Activated CD4-positive, alpha-beta T cell treated with anti-CD3 and anti-CD28 coated beads, Interleukin-2, amount 10 ng/mL, durations not matched to agents 24 days and 14 days (primary cell): ENCODE measurements at regions not wholly inside any gene's neighbourhood (a gene's known extent, or its start where the extent isn't known, plus 50 kb on each side); places are given as distances from the start of the nearest gene placed in this dataset.

Experiments
- DNase-seq: peaks from one replicate; pipeline ENCODE4 v3.0.0; 2022
- H3K27ac Mint-ChIP-seq: one replicate; pipeline ENCODE4 v1.8.0; 2022; ENCODE audit warnings: mild to moderate bottlenecking, mixed read lengths
- H3K27me3 Mint-ChIP-seq: one replicate; pipeline ENCODE4 v1.8.0; 2022; ENCODE audit warnings: mixed read lengths
- H3K36me3 Mint-ChIP-seq: one replicate; pipeline ENCODE4 v1.8.0; 2022; ENCODE audit warnings: low read depth, mild to moderate bottlenecking, mixed read lengths
- H3K4me1 Mint-ChIP-seq: one replicate; pipeline ENCODE4 v1.8.0; 2021; ENCODE audit warnings: mixed read lengths
- H3K4me3 Mint-ChIP-seq: one replicate; pipeline ENCODE4 v1.8.0; 2022; ENCODE audit warnings: mild to moderate bottlenecking, moderate library complexity, mixed read lengths
- H3K9me3 Mint-ChIP-seq: one replicate; pipeline ENCODE4 v1.8.0; 2021; ENCODE audit warnings: mixed read lengths
- intact Hi-C: fragments of 100-400 bp; cut with micrococcal nuclease; formaldehyde crosslinking; loops from one replicate; pipeline ENCODE4 v1.15.1; 2023

DNA sequence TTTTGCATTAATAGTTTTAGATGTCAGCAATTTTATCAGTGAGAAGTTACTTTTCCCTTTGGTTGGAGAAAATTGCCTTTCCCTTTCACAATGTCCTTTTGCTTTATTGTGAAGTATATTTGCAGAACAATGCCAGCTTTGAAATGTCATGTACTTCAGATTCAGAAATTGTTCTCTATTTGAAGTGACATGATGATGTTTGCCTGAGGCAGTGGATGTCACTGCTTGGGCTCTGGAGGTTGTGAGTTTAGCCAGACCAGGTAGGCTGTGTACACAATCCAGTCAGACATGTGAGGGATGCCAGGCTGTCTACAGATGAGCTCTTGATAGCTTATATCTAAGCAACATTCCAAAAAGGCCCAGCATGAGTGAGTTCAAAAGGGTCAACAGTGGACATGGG lies 451.9 kb upstream of the FBXO33 start:
- H3K4me1 Mint-ChIP-seq, result no peaks in the 10 kb centered on the region
- H3K27me3 Mint-ChIP-seq, result no peaks in the 10 kb centered on the region
- no peaks in the 10 kb centered on the region for H3K9me3 Mint-ChIP-seq
- H3K27ac Mint-ChIP-seq, result no peak overlapping the region
- intact Hi-C loops, result no loop called here
- no peaks in the 10 kb centered on the region for H3K36me3 Mint-ChIP-seq
- no peak overlapping the region for H3K4me3 Mint-ChIP-seq
- DNase-seq, result no peak

DNA sequence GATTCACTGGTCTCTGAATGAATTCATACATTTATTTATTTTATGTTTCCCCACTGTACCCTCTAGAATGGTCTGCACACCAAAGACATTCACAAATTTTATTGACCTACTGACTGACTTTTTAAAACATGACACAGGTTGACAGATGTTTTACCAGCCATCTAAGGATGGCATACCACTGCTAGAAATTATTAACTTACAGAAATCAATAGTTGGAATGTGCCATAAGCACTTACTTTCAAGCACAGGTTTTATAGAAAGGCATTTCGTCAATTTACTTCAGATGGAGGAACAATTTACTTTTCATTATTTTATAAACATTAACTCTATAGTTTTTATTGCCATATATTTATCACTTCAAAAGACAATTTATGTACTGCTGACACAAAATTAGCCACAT lies 448.7 kb upstream of the FBXO33 start:
- no peaks in the 10 kb centered on the region for H3K36me3 Mint-ChIP-seq
- H3K4me1 Mint-ChIP-seq, result no peaks in the 10 kb centered on the region
- H3K9me3 Mint-ChIP-seq, result no peaks in the 10 kb centered on the region
- H3K4me3 Mint-ChIP-seq, result no peak overlapping the region
- no peak for DNase-seq
- intact Hi-C loops, result no loop called here
- no peaks in the 10 kb centered on the region for H3K27me3 Mint-ChIP-seq
- H3K27ac Mint-ChIP-seq, result no peak overlapping the region

DNA sequence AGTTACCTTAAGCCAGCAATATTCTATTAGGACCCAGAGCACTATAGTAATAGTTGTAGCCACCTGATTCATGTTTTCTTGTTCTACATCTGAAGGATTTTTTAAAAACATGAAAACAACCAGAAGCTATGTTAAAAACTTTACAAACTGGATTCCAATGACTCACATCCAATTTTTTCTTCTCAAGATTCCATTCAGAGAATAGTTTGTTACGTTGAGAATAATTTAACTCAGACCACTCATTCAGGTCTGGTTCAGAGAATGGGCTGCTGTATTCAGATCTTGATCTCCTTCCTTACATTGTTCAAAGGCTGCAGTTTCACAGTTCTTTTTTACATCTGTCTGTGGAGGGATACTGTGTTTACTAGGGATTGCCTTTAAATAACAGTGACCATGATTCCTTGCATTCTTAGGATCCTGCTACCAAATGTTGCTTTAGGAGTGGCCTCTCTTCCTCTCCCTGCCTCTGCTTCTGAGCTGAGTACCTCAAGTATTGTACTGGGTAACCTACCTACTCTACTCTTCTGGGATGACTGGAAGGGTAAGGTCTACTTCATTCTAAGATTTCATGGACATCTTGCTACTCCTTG lies 448.0 kb upstream of the FBXO33 start:
- H3K4me3 Mint-ChIP-seq, result no peak overlapping the region
- no peaks in the 10 kb centered on the region for H3K36me3 Mint-ChIP-seq
- no peak for DNase-seq
- H3K9me3 Mint-ChIP-seq, result peaks cover 6% of the 10 kb centered on the region
- H3K4me1 Mint-ChIP-seq, result no peaks in the 10 kb centered on the region
- intact Hi-C loops, result no loop called here
- H3K27me3 Mint-ChIP-seq, result no peaks in the 10 kb centered on the region
- no peak overlapping the region for H3K27ac Mint-ChIP-seq

DNA sequence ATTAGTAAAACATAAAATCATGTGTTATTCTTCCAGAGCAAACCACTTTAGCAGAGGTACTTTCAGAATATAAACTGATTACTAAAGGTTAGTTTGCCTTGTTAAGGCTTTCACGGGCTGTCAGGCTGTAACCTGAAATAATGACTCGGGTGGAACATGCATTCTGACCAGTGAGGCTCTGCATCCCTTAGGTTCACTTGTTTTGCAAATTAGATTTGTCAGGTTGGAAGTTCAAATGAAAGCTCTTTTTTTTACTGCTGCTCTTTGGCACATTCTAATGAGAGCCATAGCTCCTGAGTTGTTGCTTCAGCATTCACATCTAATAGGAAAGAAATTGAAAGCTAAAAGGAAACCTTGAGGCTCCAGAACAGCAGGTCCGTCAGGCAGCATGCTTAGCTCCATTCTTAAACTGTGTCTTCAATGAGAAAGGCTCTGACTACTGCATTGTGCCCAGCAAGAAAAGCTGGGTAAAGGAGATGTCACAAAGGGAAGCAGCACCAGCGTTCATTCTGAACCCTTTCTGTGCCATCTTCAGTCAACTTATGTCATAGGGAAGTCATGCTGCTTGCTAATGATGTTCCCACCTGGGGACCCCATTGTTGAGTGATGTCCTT lies 445.5 kb upstream of the FBXO33 start:
- Mint-ChIP-seq H3K4me3 (no peak overlapping the region), H3K9me3 (peaks cover 6% of the 10 kb centered on the region), H3K27ac (no peak overlapping the region), H3K27me3 (no peaks in the 10 kb centered on the region), H3K36me3 (no peaks in the 10 kb centered on the region), H3K4me1 (no peaks in the 10 kb centered on the region)
- no peak for DNase-seq
- intact Hi-C loops, result no loop called here

DNA sequence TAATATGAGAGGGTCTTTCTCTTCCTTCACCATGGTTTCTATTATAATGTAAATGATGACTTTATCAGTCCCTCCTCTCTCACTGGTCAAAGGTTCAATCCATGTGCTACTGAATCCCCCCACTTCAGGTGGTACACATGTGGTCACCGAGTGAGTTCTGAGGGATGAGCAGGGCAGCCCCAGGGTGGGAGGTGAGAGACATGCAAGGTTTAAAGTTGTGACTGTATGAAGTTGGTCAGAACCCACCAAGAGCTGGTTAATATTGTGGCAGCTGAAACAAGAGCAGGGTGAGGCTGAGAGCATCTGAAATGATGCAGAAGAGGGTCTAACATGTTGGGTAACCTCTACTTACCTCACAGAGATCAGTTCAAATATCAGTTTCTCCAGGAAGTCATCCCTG lies 444.7 kb upstream of the FBXO33 start:
- Mint-ChIP-seq H3K4me1 (no peaks in the 10 kb centered on the region), H3K27ac (no peak overlapping the region), H3K4me3 (no peak overlapping the region)

DNA sequence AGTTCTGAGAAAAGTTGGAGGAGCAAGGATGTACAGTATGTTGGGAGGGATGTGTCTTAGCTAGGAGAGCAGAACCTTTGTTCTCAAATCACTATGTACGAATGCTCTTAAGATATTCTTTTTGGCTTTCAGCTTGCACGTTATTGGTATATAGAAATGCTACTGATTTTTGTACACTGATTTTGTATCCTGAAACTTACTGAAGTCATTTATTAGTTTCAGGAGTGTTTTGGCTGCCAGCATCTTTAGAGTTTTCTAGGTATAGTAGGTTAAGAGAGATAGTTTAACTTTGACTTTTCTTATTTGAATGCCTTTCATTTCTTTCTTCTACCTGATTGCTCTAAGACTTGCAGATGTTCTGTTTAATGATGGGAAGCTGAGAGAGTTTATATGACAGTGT lies 442.8 kb upstream of the FBXO33 start:
- H3K4me3 Mint-ChIP-seq, result no peak overlapping the region
- no peaks in the 10 kb centered on the region for H3K36me3 Mint-ChIP-seq
- peaks cover 9% of the 10 kb centered on the region for H3K9me3 Mint-ChIP-seq
- no peak overlapping the region for H3K27ac Mint-ChIP-seq
- no peak for DNase-seq
- no peaks in the 10 kb centered on the region for H3K4me1 Mint-ChIP-seq
- H3K27me3 Mint-ChIP-seq, result no peaks in the 10 kb centered on the region
- intact Hi-C loops, result no loop called here

More for the DNA sequence above, 444.7 kb upstream of the FBXO33 start:
- Mint-ChIP-seq H3K27me3 (no peaks in the 10 kb centered on the region), H3K36me3 (no peaks in the 10 kb centered on the region), H3K9me3 (peaks cover 6% of the 10 kb centered on the region)
- intact Hi-C loops, result no loop called here
- DNase-seq, result no peak

DNA sequence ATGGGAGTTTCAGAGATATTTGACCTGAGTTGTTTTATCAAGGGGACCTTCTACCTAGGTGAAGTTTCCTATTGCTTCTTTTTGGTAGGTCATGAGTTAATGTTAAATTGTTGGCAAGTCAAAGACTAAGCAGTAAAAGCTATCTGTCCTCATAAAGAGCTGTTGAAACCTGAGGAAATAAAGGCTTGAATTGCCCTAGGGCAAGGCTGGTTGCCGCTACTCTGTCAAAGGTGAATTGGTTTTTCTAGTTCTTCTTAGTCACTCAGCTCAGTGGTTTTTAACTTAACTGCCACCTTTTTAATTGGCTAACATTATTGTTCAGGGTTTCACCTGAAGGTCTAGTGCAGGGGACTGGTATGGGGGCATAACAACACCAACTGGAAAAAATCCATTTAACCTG lies 441.6 kb upstream of the FBXO33 start:
- H3K9me3 Mint-ChIP-seq, result peaks cover 9% of the 10 kb centered on the region
- H3K27ac Mint-ChIP-seq, result no peak overlapping the region
- no peak for DNase-seq
- H3K4me3 Mint-ChIP-seq, result no peak overlapping the region
- H3K4me1 Mint-ChIP-seq, result no peaks in the 10 kb centered on the region
- intact Hi-C loops, result no loop called here
- H3K27me3 Mint-ChIP-seq, result no peaks in the 10 kb centered on the region
- no peaks in the 10 kb centered on the region for H3K36me3 Mint-ChIP-seq

DNA sequence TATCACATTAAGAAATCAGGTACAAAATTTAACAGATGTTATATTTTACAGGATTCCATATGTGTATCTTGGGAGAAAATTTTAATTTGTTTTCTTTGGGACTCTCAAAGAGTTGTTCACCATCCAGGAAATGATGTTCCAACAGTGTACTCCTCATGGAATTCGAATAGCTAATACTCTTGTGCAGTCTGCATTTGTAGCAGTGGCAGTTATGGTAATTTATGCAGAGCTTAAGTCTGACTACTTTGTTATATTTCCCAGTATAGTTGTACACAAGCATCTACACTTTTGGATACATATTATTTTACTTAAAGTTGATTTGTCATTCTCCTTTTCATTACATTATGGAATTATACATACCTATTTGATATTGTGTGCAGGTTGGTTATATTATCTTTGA lies 436.7 kb upstream of the FBXO33 start:
- intact Hi-C loops, result no loop called here
- H3K27me3 Mint-ChIP-seq, result no peaks in the 10 kb centered on the region
- H3K9me3 Mint-ChIP-seq, result peaks cover 3% of the 10 kb centered on the region
- no peak for DNase-seq
- H3K36me3 Mint-ChIP-seq, result no peaks in the 10 kb centered on the region
- H3K4me3 Mint-ChIP-seq, result no peak overlapping the region
- H3K4me1 Mint-ChIP-seq, result no peaks in the 10 kb centered on the region
- no peak overlapping the region for H3K27ac Mint-ChIP-seq

DNA sequence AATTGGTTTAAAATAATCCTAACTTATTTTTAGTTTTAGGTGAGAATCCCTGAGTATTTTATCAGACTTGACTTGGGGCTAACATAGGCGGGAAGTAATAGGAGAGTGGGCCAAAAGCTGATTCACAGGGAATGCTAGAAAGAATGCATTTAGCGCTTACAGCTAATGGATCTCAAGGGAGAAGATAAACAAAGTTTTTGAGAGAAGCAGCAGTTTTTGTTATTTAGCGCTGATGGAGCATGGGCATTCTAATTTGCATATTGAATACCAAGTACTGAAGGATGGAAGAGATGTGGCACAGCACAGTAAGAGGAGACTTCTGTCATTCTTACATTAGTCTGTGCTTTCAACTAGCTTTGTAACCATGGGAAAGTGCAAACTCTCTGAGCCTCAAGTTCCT lies 436.0 kb upstream of the FBXO33 start:
- H3K4me1 Mint-ChIP-seq, result no peaks in the 10 kb centered on the region
- no peaks in the 10 kb centered on the region for H3K27me3 Mint-ChIP-seq
- no peak overlapping the region for H3K4me3 Mint-ChIP-seq
- no peak for DNase-seq
- H3K36me3 Mint-ChIP-seq, result no peaks in the 10 kb centered on the region
- H3K9me3 Mint-ChIP-seq, result peaks cover 3% of the 10 kb centered on the region
- H3K27ac Mint-ChIP-seq, result no peak overlapping the region
- intact Hi-C loops, result no loop called here

DNA sequence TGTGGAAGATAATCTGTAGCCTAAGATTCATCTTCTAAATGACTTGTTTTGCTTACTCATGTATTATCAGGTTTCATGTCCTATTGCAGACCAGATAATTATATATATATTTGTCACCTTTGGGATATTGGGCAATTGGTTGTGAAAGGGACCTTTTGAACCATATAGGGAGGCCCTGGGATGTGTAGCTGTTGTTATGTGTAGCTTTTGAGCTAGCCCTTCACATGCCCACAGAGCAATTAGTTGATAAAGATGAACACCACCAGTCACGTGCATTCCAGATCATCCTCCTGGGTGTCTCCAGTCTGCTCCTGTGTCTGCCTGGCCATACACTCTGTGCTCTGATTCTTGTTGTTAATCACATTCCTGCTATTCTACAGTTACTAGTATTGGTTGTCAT lies 431.2 kb upstream of the FBXO33 start:
- intact Hi-C loops, result no loop called here
- Mint-ChIP-seq H3K4me3 (no peak overlapping the region), H3K4me1 (no peaks in the 10 kb centered on the region), H3K27ac (no peak overlapping the region), H3K27me3 (no peaks in the 10 kb centered on the region), H3K9me3 (no peaks in the 10 kb centered on the region), H3K36me3 (no peaks in the 10 kb centered on the region)
- no peak for DNase-seq

DNA sequence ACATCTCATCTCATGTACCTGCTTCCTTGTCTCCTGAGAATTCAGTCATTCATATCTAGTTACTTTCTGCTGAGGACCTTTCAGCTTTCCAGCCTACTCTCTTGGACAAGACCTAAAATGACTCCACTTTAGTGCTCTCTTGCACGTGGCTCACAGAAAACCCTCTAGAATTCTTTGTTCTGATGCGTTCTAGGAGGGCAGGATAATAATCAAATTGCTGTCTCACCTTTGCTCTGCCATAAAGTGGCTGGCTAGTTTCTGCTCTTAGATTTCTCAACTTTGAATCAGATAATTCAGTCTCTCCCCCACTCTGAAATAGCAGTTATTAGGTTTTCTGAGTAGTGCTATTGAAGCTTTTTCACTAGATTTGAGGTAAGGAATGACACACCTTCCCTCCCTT lies 429.5 kb upstream of the FBXO33 start:
- no peaks in the 10 kb centered on the region for H3K4me1 Mint-ChIP-seq
- intact Hi-C loops, result no loop called here
- H3K36me3 Mint-ChIP-seq, result no peaks in the 10 kb centered on the region

DNA sequence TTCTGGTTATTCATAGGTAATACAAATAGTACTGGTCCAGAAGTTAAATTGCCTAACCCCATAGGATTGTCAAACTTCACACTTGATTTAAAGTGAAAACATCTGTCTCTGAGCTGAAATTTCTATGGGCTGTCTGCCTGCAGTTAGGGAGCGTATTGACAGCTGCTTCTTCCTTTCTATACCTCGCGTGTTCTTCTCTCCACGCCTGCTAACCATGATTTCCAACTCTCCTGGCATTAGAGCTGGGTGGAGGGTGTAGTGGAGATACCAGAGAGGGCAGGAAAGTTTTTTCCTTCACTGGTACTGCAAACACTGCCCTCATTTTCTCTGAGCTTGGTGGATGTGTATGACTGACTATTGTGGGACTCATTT lies 429.0 kb upstream of the FBXO33 start:
- Mint-ChIP-seq H3K4me3 (no peak overlapping the region), H3K27ac (no peak overlapping the region), H3K4me1 (no peaks in the 10 kb centered on the region), H3K9me3 (no peaks in the 10 kb centered on the region), H3K27me3 (no peaks in the 10 kb centered on the region), H3K36me3 (no peaks in the 10 kb centered on the region)
- intact Hi-C loops, result no loop called here
- no peak for DNase-seq

More for the DNA sequence above, 429.5 kb upstream of the FBXO33 start:
- Mint-ChIP-seq H3K27me3 (no peaks in the 10 kb centered on the region), H3K27ac (no peak overlapping the region), H3K4me3 (no peak overlapping the region), H3K9me3 (no peaks in the 10 kb centered on the region)
- DNase-seq, result no peak

DNA sequence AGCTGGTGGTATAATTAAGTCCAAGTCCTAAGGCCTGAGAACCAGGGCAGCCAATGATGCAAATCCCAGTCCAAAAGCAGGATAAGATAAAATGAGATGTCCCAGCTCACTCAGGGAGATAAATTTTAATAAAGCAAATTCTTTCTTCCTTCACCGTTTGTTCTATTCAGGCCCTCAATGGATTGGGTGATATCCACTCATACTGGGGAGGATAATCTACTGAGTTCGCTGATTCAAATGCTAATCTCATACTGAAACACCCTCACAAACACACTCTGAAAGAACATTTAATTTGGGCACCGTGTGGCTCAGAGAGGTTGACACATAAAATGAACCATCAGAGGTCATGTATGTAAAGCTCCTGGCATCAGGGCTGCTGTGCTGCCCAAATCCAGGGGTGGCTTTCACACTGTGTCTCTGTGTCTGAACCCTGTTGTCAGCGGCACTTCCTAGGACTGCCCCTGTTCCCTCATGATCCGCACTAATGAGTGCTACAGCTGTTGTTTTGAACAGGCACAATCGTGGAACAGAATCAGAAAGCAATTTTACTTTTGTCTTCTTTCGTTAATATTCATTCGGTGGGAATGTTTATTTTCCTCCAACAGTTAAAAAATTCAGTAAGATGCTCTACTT lies 428.5 kb upstream of the FBXO33 start:
- no peak overlapping the region for H3K27ac Mint-ChIP-seq
- H3K9me3 Mint-ChIP-seq, result no peaks in the 10 kb centered on the region
- no peak for DNase-seq
- intact Hi-C loops, result no loop called here
- no peaks in the 10 kb centered on the region for H3K27me3 Mint-ChIP-seq
- H3K4me1 Mint-ChIP-seq, result no peaks in the 10 kb centered on the region
- H3K36me3 Mint-ChIP-seq, result no peaks in the 10 kb centered on the region
- no peak overlapping the region for H3K4me3 Mint-ChIP-seq

DNA sequence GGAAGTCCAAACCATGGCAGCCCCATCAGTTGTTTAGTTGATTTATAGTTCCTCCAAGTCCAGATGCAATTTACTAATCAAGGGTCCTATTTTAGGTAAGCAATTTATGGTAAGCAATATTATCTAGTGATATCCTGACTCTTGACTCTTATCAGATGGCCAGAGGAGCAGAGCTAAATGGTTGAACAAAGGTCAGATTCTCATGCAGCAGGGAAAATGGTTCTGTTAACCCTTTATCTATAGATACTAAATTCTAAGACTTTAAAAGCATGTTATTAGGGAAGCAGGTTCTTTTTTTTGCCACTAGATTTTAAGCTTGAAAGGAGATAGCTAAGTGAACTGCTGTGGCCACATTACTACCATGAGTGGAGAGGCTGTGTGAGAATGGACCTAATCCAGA lies 427.1 kb upstream of the FBXO33 start:
- Mint-ChIP-seq H3K27ac (no peak overlapping the region), H3K36me3 (no peaks in the 10 kb centered on the region), H3K4me3 (no peak overlapping the region)

More for the DNA sequence above, 427.1 kb upstream of the FBXO33 start:
- Mint-ChIP-seq H3K9me3 (no peaks in the 10 kb centered on the region), H3K27me3 (no peaks in the 10 kb centered on the region), H3K4me1 (no peaks in the 10 kb centered on the region)
- no peak for DNase-seq
- intact Hi-C loops, result no loop called here
